GM13977 (cell line): ENCODE measurements at regions not wholly inside any gene's neighbourhood (a gene's known extent, or its start where the extent isn't known, plus 50 kb on each side); places are given as distances from the start of the nearest gene placed in this dataset.

ENCODE experiments used
- DNase-seq: peaks from one replicate; pipeline ENCODE4 v3.0.0; 2012; ENCODE audit warnings: low spot score
- CTCF ChIP-seq: IDR thresholded peaks from 2 replicates; pipeline ENCODE4 v1.5.1; 2012; ENCODE audit warnings: mild to moderate bottlenecking, control low read depth; ENCODE audit not compliant: insufficient read depth; ENCODE audit errors: extremely low read depth, missing control alignments
- in situ Hi-C: fragments of 300-500 bp; cut with MboI; formaldehyde crosslinking; loops from one replicate; pipeline ENCODE4 v1.12.0; 2022; ENCODE audit warnings: low sequenced_read_pairs, low pct_unique_long_range_greater_than_20kb, mixed read lengths, inconsistent platforms; ENCODE audit not compliant: unreplicated experiment

- in situ Hi-C loops: no loop called here
- DNase-seq: no peak
- no peak for TF ChIP-seq CTCF
Observed at GRCh38 chr2:16818203-16818556, 152.5 kb upstream of the CYRIA start.

- in situ Hi-C loops: no loop called here
- TF ChIP-seq CTCF: no peak
- DNase-seq: no peak
Observed at GRCh38 chr2:16817305-16818202, 151.9 kb upstream of the CYRIA start.

- in situ Hi-C loops: no loop called here
Observed at GRCh38 chr2:16816522-16816921, 150.9 kb upstream of the CYRIA start.

GRCh38 chr2:16816016-16816415 lies 150.4 kb upstream of the CYRIA start:
- in situ Hi-C loops: no loop called here
- TF ChIP-seq CTCF: no peak
- DNase-seq: no peak

More at GRCh38 chr2:16816522-16816921, 150.9 kb upstream of the CYRIA start:
- TF ChIP-seq CTCF: no peak
- no peak for DNase-seq

GRCh38 chr2:16813593-16813992 lies 148.0 kb upstream of the CYRIA start:
- no peak for DNase-seq
- in situ Hi-C loops: no loop called here
- TF ChIP-seq CTCF: no peak

GRCh38 chr2:16798472-16798871 lies 132.8 kb upstream of the CYRIA start:
- no peak for DNase-seq
- no peak for TF ChIP-seq CTCF
- in situ Hi-C loops: no loop called here
